ENCODE measurements at regions not wholly inside any gene's neighbourhood (a gene's known extent, or its start where the extent isn't known, plus 50 kb on each side); places are given as distances from the start of the nearest gene placed in this dataset.

GRCh38 chr10:111972109-111972508, 211.5 kb downstream of the GPAM start:
- 68 to 86% (median 71%) methylated on average over 4 to 5 of the region's 5 CpGs for WGBS, 4 donors

DNA sequence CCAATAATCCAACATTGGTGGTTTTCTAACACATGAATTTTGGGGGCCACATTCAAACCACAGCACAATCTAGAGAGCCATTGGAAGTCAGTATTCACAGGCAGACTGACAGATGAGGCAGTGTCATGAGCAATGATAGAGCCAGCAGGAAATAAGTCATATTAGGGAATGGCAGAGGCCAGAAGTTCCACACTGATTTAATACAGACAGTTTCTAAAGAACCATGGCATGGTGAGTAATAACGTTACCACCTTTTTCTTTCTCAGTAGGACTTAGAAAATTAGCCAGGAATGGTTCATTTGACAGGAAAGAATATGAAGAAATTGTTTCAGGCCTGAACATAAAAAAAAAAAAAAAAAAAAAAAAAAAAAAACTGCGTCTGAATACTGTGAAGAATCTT, 210.3 kb downstream of the GPAM start:
- no peak for DNase-seq
- 56 to 69% (median 63%) methylated on average over 2 of the region's 2 CpGs for WGBS, 4 donors
- Histone ChIP-seq H3K36me3 (replicated peaks in 1 of 2) (no peaks in the 10 kb centered on the region), H3K9me3 (replicated peaks in 1 of 3) (no peaks in the 10 kb centered on the region), H3K4me3 (no peak overlapping the region), H3K4me1 (replicated peaks in 1 of 2) (no peaks in the 10 kb centered on the region), H3K27ac (no peak overlapping the region), H3K27me3 (no peaks in the 10 kb centered on the region)
- no peak for TF ChIP-seq POLR2A (IDR thresholded peaks at IDR 0.05)
- TF ChIP-seq, protein P1, sequence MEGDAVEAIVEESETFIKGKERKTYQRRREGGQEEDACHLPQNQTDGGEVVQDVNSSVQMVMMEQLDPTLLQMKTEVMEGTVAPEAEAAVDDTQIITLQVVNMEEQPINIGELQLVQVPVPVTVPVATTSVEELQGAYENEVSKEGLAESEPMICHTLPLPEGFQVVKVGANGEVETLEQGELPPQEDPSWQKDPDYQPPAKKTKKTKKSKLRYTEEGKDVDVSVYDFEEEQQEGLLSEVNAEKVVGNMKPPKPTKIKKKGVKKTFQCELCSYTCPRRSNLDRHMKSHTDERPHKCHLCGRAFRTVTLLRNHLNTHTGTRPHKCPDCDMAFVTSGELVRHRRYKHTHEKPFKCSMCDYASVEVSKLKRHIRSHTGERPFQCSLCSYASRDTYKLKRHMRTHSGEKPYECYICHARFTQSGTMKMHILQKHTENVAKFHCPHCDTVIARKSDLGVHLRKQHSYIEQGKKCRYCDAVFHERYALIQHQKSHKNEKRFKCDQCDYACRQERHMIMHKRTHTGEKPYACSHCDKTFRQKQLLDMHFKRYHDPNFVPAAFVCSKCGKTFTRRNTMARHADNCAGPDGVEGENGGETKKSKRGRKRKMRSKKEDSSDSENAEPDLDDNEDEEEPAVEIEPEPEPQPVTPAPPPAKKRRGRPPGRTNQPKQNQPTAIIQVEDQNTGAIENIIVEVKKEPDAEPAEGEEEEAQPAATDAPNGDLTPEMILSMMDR (IDR thresholded peaks at IDR 0.05) = no peak
- intact Hi-C loops (cut with DNase I) = no loop called here

More at GRCh38 chr10:111972109-111972508, 211.5 kb downstream of the GPAM start:
- no peaks in the 10 kb centered on the region for H3K27me3 ChIP-seq
- intact Hi-C loops (cut with DNase I) = no loop called here
- no peaks in the 10 kb centered on the region for H3K36me3 ChIP-seq (replicated peaks in 1 of 2)
- TF ChIP-seq POLR2A (IDR thresholded peaks at IDR 0.05) = no peak
- TF ChIP-seq, protein P1 (IDR thresholded peaks at IDR 0.05) = no peak
- no peak for DNase-seq
- no peak overlapping the region for H3K27ac ChIP-seq
- no peaks in the 10 kb centered on the region for H3K9me3 ChIP-seq (replicated peaks in 1 of 3)
- H3K4me1 ChIP-seq (replicated peaks in 1 of 2) = no peaks in the 10 kb centered on the region
- no peak overlapping the region for H3K4me3 ChIP-seq

GRCh38 chr10:111973826-111974225, 209.7 kb downstream of the GPAM start:
- TF ChIP-seq, protein P1 (IDR thresholded peaks at IDR 0.05) = no peak
- no peak for TF ChIP-seq POLR2A (IDR thresholded peaks at IDR 0.05)
- Histone ChIP-seq H3K36me3 (replicated peaks in 1 of 2) (no peaks in the 10 kb centered on the region), H3K4me1 (replicated peaks in 1 of 2) (no peaks in the 10 kb centered on the region), H3K27me3 (no peaks in the 10 kb centered on the region), H3K4me3 (no peak overlapping the region), H3K27ac (no peak overlapping the region), H3K9me3 (replicated peaks in 1 of 3) (no peaks in the 10 kb centered on the region)
- intact Hi-C loops (cut with DNase I) = no loop called here
- WGBS, 4 donors = 76 to 97% (median 87%) methylated on average over 1 of the region's 1 CpG
- DNase-seq = no peak

DNA sequence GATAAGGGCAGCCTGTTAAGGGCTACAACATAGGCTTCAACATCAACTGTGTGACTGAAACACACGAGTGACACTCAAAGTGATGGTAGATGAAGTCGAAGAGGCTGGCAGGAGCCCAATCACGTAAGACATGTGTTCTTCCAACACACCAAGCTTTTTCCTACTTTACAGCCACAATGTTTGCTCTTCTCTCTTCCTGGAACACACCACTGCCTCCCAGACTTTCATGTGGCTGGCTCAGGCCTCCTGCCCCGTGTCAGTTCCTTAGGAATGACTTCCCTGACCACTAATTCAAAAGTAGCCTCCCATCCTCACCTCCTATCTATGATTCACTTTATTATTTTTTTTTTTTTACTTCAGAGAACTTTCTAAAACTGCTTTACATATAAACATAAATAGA, 209.2 kb downstream of the GPAM start:
- intact Hi-C loops (cut with DNase I) = no loop called here
- Histone ChIP-seq H3K27me3 (no peaks in the 10 kb centered on the region), H3K4me1 (replicated peaks in 1 of 2) (no peaks in the 10 kb centered on the region), H3K9me3 (replicated peaks in 1 of 3) (no peaks in the 10 kb centered on the region), H3K27ac (no peak overlapping the region), H3K36me3 (replicated peaks in 1 of 2) (no peaks in the 10 kb centered on the region), H3K4me3 (no peak overlapping the region)
- no peak for DNase-seq
- TF ChIP-seq POLR2A (IDR thresholded peaks at IDR 0.05) = no peak
- TF ChIP-seq, protein P1 (IDR thresholded peaks at IDR 0.05) = no peak
- WGBS, 4 donors = 64 to 78% (median 71%) methylated on average over 4 of the region's 4 CpGs
